ENCODE measurements at regions not wholly inside any gene's neighbourhood (a gene's known extent, or its start where the extent isn't known, plus 50 kb on each side); places are given as distances from the start of the nearest gene placed in this dataset.

- no peaks in the 10 kb centered on the region for H3K36me3 ChIP-seq
- TF ChIP-seq CTCF (IDR thresholded peaks at IDR 0.05; ENCODE audit: low read depth, low read length): no peak
- H3K27me3 ChIP-seq: no peaks in the 10 kb centered on the region
- H3K9me3 ChIP-seq: no peaks in the 10 kb centered on the region
- no peaks in the 10 kb centered on the region for H3K4me1 ChIP-seq
- no peak overlapping the region for H3K4me3 ChIP-seq (ENCODE audit: low read depth, low read length)
- DNase-seq: no peak
Observed at GRCh38 chr4:119832776-119833175, 204.2 kb upstream of the PDE5A start.

- Histone ChIP-seq H3K36me3 (no peaks in the 10 kb centered on the region), H3K4me3 (ENCODE audit: low read depth, low read length) (no peak overlapping the region), H3K9me3 (no peaks in the 10 kb centered on the region), H3K27me3 (no peaks in the 10 kb centered on the region), H3K4me1 (no peaks in the 10 kb centered on the region)
- no peak for TF ChIP-seq CTCF (IDR thresholded peaks at IDR 0.05; ENCODE audit: low read depth, low read length)
- no peak for DNase-seq
Observed at GRCh38 chr4:119829326-119829725, 200.7 kb upstream of the PDE5A start.

- Histone ChIP-seq H3K4me3 (ENCODE audit: low read depth, low read length) (no peak overlapping the region), H3K27me3 (no peaks in the 10 kb centered on the region), H3K4me1 (no peaks in the 10 kb centered on the region), H3K9me3 (no peaks in the 10 kb centered on the region), H3K36me3 (no peaks in the 10 kb centered on the region)
- TF ChIP-seq CTCF (IDR thresholded peaks at IDR 0.05; ENCODE audit: low read depth, low read length): no peak
- no peak for DNase-seq
Observed at GRCh38 chr4:119825696-119826095, 197.1 kb upstream of the PDE5A start.

- DNase-seq: no peak
- Histone ChIP-seq H3K27me3 (no peaks in the 10 kb centered on the region), H3K9me3 (no peaks in the 10 kb centered on the region), H3K4me1 (no peaks in the 10 kb centered on the region), H3K4me3 (ENCODE audit: low read depth, low read length) (no peak overlapping the region), H3K36me3 (no peaks in the 10 kb centered on the region)
- no peak for TF ChIP-seq CTCF (IDR thresholded peaks at IDR 0.05; ENCODE audit: low read depth, low read length)
Observed at GRCh38 chr4:119823891-119824290, 195.3 kb upstream of the PDE5A start.

GRCh38 chr4:119823045-119823444 lies 194.4 kb upstream of the PDE5A start:
- Histone ChIP-seq H3K9me3 (no peaks in the 10 kb centered on the region), H3K27me3 (no peaks in the 10 kb centered on the region), H3K4me3 (ENCODE audit: low read depth, low read length) (no peak overlapping the region), H3K4me1 (no peaks in the 10 kb centered on the region), H3K36me3 (no peaks in the 10 kb centered on the region)
- DNase-seq: no peak
- TF ChIP-seq CTCF (IDR thresholded peaks at IDR 0.05; ENCODE audit: low read depth, low read length): no peak

GRCh38 chr4:119816473-119816872 lies 187.9 kb upstream of the PDE5A start:
- H3K4me1 ChIP-seq: no peaks in the 10 kb centered on the region
- TF ChIP-seq CTCF (IDR thresholded peaks at IDR 0.05; ENCODE audit: low read depth, low read length): no peak
- H3K9me3 ChIP-seq: no peaks in the 10 kb centered on the region
- DNase-seq: no peak
- H3K4me3 ChIP-seq (ENCODE audit: low read depth, low read length): no peak overlapping the region
- no peaks in the 10 kb centered on the region for H3K27me3 ChIP-seq
- H3K36me3 ChIP-seq: no peaks in the 10 kb centered on the region
